ENCODE measurements at regions not wholly inside any gene's neighbourhood (a gene's known extent, or its start where the extent isn't known, plus 50 kb on each side); places are given as distances from the start of the nearest gene placed in this dataset.
"Not testable (repeated sequence)": the region's sequence is repeated elsewhere in the genome, so short reads cannot be mapped to it uniquely, and the experiment has no call there.

DNA sequence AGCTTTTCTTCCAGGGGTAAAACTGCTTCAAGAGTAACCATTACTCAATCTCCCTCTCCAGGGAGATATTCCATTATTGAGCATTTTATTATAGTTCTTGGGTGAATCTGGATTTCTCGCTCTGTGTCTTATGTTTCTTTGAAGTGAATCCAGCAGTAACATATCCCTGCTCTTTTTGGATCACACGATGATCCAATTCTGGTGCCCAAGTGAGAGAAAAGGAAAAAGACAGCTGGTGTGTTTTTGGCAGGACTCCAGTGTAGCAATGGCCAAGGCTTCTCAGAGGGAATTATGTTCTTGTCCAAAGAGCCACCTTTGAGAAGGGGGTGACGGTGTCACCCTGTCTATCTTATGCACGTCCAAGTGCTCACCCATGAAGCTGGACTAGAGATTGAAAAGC lies 140.3 kb upstream of the ERRFI1 start:
- no peak for DNase-seq

DNA sequence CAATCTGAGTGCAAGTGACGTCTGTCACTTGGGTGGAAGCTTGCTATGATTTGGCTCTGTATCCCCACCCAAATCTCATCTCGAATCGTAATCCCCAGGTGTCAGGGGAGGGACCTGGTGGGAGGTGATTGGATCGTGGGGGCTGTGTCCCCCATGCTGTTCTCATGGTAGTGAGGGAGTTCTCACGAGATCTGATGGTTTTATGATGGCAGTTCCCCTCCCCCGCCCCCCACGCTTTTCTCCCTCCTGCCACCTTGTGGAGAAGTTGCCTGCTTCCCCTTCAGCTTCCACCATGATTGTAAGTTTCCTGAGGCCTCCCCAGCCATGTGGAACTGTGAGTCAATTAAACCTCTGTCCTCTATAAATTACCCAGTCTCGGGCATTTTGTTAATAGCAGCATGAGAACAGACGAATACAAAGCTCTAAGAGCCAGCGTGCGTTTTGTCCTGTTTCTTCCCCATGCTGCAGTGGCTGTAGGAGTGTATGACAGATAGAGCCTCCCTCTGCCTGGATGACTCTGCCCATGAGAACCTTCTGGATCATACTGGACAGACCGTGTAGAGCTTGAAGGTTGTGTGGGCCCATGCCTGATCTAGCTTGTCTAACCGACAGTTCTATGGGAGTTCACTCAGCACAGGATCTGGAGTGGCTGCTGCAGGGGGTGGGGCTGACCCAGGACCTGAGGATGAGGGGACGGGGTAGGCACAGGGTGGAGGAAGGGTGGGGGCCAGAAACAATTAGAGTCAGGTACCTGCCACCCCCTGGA lies 139.7 kb upstream of the ERRFI1 start:
- DNase-seq, result no peak

DNA sequence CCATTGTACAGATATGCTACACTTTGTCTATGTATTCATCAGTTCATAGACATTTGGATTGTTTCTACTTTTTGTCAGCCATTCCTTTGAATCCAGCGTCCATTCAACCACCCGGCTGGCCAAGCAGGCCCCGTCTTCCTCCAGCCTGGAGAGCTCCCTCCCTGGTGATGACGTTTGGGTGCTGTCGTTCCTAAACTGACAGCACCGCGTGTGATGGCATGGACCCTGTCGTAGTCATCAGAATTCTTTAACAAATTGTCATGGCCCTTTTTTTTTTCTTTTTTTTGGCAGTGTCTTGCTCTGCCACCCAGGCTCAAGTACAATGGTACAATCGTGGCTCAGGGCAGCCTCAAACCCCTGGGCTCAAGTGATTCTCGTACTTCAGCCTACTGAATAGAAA lies 138.6 kb upstream of the ERRFI1 start:
- DNase-seq, result no peak

DNA sequence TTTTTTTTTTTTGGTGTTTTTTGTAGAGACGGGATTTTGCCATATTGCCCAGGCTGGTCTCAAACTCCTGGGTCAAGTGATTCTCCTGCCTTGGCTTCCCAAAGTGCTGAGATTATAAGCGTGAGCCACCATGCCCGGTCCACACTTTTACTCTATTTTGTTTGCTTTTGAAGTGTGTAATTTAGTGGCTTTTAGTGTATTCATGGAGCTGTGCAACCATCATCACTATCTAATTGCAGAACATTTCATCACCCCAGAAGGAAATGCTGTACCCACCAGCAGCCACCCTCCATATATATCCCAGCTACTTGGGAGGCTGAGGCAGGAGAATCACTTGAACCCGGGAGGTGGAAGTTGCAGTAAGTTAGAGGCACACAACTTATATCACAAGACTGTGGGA lies 136.9 kb upstream of the ERRFI1 start:
- no peak for DNase-seq

DNA sequence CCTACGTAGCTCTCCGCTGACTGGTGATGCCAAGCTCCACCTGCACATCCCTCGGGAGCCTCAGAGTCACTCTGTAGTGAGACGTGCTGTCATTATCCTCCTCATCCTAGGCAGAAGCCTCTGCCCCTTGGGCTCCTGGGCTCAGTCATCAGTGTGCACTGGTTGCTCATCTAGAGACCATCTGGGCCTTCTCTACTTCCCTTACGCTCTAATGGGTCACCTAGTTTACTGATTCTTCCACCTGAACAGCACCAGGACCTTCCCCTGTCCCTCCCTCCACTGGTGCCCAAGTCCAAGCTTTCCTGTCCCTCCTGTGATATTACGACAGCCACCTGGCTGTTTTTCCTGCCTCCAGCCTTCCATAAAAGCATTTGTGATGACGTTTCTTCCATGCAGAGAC lies 136.1 kb upstream of the ERRFI1 start:
- DNase-seq, result no peak

DNA sequence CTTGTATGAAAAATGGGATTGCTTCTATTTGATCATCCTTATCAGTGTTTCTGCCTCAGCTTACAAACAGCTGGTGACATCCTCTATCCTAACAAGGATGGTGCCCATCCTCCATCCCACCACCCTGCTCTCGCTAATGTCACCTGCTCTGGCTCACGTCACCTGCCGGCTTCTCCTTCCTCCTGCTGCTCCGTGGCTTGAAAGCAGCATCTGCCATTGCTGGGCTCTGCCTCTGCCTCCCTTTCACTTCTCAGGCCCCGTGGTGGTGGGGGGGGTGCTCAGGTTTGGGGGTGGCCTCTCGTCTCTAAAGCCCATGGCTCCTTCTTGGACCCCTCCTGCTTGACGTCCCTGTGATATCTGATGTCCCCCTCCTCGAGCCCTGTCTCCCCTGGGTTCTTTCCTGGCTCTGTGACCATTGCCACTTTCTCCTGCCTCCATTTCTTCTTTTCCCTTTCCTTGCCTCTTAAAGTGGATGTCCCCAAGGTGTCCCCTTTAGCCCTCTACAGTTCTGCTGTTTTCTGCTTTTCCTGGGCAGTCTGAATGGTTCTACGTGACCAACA lies 135.5 kb upstream of the ERRFI1 start:
- DNase-seq, result no peak

DNA sequence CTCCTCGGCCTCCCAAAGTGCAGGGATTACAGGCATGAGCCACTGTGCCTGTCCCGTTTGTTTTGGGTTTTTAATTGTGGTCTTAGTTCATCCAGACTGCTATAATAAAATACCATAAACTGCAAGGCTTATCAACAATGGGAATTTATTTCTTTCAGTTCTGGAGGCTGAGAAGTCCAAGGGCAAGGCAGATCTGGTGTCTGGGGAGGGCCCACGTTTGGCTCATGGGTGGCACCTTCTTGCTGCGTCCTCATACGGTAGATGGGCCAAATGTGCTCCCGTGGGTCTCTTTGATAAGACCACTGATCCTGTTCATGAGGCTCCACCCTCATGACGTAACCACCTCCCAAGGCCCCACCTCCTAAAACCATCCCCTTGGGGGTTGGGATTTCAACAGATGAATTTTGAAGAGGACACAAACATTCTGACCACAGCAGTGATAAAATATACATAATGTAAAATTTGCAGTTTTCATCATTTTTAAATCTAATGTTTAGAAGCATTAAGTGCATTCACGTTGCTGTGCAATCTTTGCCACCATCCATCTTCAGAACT lies 133.4 kb upstream of the ERRFI1 start:
- no peak for DNase-seq

DNA sequence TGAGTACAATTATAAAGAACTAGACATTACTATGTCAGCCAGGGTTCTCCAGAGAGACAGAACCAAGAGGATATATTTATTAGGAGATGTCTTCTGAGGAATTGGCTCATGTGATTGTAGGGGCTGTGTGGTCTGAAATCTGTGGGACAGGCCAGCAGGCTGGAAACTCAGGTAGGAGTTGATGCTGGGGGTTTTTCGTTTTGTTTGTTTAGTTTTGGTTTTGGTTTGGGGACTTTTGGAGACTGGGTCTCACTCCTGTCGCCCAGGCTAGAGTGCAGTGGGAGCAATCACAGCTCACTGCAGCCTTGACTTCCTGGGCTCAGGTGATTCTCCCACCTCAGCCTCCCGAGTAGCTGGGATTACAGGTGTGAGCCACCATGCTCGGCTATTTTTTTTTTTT lies 132.9 kb upstream of the ERRFI1 start:
- DNase-seq, result no peak

DNA sequence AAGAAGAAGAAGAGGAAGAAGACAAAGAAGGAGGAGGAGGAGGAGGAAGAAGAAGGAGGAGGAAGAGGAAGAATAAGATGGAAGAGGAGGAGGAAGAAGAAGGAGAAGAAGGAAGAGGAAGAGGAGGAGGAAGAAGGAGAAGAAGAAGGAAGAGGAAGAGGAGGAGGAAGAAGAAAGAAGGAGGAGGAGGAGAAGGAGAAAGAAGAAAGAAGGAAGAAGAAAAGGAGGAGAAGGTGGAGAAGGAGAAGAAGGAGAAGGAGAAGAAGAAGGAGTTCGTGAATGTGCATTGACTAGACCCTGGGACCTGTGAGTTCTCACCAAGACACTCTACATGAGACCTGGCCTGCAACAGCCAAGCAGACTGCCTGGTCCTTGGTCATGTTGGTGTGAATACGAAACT lies 131.7 kb upstream of the ERRFI1 start:
- no peak for DNase-seq

DNA sequence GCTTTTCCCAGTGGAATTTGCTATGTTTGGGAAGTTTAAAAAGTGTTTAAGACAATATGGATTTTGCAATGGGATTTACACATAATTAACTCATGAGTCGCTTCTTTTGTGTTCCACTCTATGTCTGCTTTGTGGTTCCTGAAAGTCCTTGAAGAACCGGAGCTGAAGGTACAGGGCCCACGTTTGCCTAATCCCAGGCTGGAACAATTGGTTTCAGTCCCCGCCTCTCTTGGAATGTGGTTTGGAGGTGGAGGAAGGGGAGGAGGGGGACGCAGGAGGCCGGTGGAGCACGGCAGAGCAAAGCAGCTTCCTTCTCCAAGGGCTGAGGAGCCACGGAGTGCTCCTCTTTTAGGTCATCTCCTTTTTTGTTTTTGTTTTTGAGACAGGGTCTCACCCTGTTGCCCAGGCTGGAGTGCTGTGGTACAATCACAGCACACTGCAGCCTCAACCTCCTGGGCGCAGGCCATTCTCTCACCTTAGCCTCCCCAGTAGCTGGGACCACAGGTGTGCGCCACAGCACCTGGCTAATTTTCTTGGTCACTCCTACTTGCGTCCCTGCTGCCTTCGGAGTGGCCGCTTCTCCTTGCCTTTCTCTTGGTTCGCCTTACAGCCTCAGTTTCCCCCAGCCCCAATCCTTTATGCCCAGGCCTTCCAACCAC lies 129.5 kb upstream of the ERRFI1 start:
- no peak for DNase-seq

DNA sequence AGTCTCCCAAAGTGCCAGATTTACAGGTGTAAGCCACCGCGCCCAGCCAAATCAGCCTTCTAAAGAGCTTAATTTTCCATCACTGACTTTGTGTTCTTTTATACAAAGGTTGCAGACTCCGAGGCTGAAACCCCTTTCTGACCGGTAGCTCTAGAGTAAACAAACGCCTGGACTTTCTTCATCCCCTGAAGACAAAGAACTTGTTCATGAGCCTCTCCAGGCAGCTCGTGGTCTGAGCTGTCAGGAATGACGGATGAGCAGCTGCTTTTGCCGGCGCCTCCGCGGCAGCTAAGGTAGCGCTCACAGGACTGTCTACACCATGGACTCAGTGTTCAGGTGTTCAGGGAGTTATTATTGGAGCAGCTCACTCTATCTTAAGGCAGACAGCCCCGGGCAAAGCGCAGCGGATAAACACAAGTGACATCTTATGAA lies 128.5 kb upstream of the ERRFI1 start:
- DNase-seq, result no peak

DNA sequence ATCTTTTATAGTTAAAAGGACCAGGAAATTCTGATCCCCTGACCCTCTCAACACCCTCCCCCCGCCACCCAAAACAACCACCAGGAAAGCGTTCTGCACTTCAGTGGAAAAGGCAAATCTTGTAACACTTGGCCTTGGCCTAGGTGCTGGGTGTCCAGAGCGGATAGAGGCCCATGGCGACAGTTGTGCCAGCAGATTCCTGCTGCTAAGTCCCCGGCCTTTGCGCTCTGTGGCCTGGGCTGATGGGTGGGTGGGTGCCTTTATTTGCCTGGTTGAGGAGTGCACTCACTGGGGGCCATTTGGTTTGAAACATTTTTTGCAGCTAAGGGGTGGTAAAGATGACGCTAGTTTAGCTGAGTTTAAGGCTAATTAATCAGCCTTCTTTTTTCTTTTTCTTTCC lies 127.9 kb upstream of the ERRFI1 start:
- DNase-seq, result no peak

DNA sequence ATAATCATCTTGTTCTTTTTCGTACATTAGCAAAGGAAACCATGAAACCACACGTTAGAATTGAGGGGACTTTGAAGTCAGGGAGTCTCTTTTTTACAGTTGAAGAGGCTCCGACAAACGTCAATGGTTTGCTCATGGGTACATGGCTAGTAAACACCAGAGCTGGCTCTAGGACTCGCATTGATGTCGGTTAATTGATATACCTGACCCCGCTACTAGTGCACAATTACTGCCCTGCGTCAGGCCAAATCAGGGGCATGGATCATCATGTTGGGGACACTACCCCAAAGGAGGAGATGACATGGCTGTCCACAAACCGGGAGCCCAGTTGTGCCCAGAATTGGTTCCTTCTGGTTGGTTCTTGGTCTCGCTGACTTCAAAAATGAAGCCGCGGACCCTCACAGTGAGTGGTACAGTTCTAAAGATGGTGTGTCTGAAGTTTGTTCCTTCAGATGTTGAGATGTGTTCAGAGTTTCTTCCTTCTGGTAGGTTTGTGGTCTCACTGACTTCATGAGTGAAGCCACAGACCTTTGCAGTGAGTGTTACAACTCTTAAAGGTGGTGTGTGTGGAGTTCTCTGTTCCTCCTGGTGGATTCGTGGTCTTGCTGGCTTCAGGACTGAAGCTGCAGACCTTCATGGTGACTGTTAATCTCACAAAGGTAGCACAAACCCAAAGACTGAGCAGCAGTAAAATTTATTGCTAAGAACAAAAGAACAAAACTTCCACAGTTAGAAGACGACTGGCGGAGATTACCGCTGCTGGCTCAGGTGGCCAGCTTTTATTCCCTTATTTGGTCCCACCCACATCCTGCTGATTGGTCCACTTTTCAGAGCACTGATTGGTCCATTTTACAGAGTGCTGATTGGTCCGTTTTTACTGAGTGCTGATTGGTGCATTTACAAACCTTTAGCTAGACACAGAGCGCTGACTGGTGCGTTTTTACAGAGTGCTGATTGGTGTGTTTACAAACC lies 126.9 kb upstream of the ERRFI1 start:
- DNase-seq, result no peak

DNA sequence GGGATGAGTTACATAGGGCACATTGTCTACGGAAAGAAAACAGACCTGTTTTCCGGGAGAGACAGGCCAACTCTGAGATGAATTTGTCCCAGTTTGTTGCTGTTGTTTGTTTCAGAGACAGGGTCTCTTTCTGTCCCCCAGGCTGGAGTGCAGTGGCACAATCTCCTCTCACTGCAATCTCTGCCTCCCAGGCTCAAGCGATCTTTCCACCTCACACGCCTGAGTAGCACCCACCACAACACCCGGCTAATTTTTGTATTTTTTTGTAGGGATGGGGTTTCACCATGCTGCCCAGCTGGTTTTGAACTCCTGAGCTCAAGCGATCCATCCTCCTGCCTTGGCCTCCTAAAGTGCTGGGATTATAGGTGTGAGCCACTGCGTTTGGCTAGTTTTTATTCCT lies 125.5 kb upstream of the ERRFI1 start:
- DNase-seq, result no peak

DNA sequence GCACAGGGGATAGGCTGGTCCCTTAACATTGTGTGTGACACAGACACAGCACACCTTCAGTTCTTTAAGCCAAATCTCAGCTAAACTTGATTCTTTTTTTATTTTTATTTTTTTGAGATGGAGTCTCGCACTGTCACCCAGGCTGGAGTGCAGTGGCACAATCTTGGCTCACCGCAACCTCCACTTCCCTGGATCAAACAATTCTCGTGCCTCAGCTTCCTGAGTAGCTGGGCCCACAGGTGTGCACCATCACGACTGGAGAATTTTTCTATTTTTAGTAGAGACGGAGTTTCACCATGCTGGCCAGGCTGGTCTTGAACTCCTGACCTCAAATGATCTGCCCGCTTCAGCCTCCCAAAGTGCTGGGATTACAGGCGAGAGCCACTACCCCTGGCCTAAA lies 123.6 kb upstream of the ERRFI1 start:
- DNase-seq, result not testable (repeated sequence)

DNA sequence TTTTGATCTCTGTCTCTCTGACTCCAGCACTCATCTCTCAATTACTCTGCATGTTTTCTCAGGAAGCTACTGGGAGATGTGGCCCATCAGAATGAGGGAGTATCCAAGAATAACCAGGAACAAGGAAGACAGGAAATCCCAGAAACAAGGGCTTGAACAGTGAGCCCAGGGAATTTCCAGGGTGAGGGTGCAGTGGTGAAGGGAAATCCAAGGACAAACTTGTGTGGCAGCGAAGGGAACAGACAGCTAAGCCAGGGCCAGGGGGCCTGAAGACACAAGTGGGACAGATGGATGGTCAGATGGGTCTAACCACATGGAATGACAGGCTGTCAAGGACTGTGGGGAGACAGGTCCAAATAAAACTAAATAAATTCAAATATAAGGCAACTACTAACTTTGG lies 121.8 kb upstream of the ERRFI1 start:
- no peak for DNase-seq

DNA sequence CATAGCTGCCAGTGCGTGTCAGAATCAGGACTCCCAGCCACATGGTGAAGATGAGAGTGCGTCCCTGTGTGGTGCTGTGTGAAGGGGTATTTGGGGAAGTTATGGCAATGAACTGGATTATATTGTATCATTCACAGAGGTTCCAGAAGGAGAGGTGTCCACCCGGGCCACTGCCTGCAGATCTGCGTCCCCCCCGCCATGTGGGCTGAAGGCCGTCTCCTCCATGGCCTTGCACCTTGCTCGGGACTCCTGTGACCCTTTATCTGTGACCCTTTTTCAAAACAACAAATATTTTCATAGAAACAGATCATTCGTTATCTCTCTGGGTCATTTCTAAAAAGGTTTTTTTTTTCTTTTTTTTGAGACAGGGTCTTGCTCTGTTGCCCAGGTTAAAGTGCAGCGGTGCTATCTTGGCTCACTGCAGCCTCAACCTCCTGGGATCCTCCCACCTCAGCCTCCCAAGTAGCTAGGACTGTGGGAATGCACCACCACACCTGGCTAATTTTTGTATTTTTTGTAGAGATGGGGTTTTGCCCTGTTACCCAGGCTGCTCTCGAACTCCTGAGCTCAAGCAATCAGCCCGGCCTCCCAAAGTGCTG lies 120.2 kb upstream of the ERRFI1 start:
- DNase-seq, result no peak

DNA sequence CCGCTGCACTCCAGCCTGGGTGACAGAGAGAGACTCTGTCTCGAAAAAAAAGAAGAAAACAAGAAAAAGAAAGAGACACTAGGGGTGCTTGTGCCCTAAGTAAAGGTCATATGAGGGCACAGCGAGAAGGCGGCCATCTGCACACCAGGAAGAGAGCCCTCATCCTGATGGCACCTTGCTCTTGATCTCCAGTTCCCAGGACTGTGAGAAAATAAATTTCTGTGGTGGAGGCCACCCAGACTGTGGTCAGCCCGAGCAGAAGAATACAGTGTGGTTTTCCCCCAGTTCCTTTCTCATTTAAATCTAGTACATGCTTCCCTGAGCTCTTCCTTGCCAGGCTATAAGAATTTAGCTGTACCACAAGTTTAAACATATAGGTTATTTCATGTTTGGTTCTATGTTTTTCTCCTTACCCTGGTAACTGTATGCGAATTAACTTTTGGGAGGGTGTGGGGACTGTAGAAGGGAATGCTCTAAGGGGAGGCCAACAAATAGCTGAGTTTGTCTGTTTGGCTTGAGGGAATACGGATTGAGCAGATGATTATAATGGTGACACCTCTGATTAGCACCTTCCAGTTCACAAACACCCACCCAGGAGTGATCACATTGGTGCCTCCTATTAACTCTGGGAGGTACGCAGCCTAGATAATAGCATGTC lies 119.6 kb upstream of the ERRFI1 start:
- DNase-seq, result no peak

DNA sequence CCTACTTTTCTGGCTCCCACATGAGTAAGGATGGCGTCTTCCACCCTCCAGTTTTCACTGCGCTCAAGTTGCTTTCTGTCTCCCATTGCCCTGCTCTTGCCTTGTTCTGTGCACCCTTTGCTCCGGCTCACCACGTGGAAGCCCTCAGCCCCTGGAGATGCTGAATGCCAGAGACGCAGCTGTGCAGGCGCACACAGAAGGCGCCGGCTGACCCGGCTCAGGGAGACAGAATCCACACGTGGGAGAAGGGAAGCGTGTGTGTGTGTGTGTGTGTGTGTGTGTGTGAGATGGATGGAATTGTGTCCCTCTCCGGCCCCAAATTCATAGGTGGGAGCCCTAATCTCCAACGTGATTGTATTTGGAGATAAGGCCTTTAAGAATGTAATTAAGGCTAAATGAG lies 118.2 kb upstream of the ERRFI1 start:
- DNase-seq, result no peak

DNA sequence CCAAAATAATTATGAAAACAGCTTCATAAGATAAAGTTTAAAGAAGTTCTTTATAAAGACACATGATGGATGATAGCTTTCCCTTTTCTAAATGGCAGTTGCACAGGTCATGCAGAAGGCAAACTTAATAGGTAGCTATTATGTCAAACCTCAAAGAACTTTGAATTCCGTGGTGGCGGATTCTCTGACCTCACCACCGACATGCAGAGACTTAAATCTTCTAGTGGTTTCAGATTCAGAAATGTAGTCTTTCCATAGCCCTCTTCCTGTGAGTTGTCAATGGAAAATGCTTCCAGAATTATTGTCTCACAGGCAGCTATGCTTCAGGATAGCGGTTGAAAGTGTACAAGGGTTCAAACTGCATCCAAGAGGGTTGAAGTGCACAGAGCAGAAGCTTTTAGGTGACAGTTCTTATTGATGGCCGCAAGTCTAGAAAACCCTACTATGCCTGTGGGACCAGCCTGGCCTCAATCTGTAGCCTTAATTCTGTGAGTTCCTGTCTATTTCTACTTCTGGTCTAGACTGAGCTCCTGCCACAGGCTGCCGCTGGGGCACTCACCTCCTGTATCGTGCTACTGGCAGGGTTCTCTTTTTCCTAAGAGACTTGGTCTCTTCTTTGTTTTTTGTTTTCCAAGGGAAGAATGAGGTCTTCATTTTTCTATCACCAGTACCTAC lies 117.0 kb upstream of the ERRFI1 start:
- DNase-seq, result no peak

DNA sequence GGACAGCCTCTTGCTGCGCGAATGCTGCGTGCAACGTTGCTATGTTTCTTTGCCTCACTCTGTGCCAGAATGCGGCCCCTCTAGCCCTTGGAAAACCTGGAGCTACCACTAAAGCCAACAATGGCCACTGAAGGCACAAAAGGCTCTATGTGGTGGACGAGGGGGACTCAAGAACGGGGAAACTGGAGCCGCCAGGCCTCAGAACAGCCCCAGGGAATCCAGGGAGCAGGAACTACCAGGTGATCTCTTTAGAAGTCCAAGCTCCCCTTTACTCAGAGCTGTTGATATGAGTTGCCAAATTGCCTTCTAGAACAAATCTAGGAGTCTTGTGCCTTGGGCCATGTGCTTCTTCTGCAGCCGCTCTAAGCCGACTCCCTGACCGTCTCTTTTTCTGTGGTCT lies 113.8 kb upstream of the ERRFI1 start:
- DNase-seq, result no peak
